Mesothelial cell of epicardium (in vitro differentiated cells): ENCODE measurements at regions not wholly inside any gene's neighbourhood (a gene's known extent, or its start where the extent isn't known, plus 50 kb on each side); places are given as distances from the start of the nearest gene placed in this dataset.

Experiments used
- DNase-seq, 2 experiments: peaks; one replicate each; pipeline ENCODE4 v3.0.0; 2021; ENCODE audit warnings: low spot score in 2 of 2; ENCODE audit not compliant: unreplicated experiment in 2 of 2
- H3K27ac Mint-ChIP-seq: 2 replicates; pipeline ENCODE4 v1.8.0; 2021; ENCODE audit warnings: mixed read lengths
- H3K27me3 Mint-ChIP-seq: 2 replicates; pipeline ENCODE4 v1.8.0; 2021; ENCODE audit warnings: low read depth, mixed read lengths
- H3K36me3 Mint-ChIP-seq: 2 replicates; pipeline ENCODE4 v1.8.0; 2021; ENCODE audit warnings: mixed read lengths
- H3K4me1 Mint-ChIP-seq: 2 replicates; pipeline ENCODE4 v1.8.0; 2021; ENCODE audit warnings: mixed read lengths
- H3K4me3 Mint-ChIP-seq: 2 replicates; pipeline ENCODE4 v1.8.0; 2021; ENCODE audit warnings: mild to moderate bottlenecking, moderate library complexity, mixed read lengths
- H3K9me3 Mint-ChIP-seq: 2 replicates; pipeline ENCODE4 v1.8.0; 2021; ENCODE audit warnings: mixed read lengths
- TF ChIP-seq, protein P1 (sequence below): fragments of 200-600 bp; sonication (generic); IDR thresholded peaks from one replicate; pipeline ENCODE4 v1.5.0; 2021; ENCODE audit warnings: antibody characterized with exemption; ENCODE audit not compliant: unreplicated experiment

GRCh38 chr2:217181512-217181911, 321.6 kb upstream of the TNP1 start:
- H3K4me3 Mint-ChIP-seq = no peak overlapping the region
- no peaks in the 10 kb centered on the region for H3K4me1 Mint-ChIP-seq
- peaks cover 3% of the 10 kb centered on the region for H3K36me3 Mint-ChIP-seq
- TF ChIP-seq, protein P1, sequence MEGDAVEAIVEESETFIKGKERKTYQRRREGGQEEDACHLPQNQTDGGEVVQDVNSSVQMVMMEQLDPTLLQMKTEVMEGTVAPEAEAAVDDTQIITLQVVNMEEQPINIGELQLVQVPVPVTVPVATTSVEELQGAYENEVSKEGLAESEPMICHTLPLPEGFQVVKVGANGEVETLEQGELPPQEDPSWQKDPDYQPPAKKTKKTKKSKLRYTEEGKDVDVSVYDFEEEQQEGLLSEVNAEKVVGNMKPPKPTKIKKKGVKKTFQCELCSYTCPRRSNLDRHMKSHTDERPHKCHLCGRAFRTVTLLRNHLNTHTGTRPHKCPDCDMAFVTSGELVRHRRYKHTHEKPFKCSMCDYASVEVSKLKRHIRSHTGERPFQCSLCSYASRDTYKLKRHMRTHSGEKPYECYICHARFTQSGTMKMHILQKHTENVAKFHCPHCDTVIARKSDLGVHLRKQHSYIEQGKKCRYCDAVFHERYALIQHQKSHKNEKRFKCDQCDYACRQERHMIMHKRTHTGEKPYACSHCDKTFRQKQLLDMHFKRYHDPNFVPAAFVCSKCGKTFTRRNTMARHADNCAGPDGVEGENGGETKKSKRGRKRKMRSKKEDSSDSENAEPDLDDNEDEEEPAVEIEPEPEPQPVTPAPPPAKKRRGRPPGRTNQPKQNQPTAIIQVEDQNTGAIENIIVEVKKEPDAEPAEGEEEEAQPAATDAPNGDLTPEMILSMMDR = no peak
- H3K9me3 Mint-ChIP-seq = peaks cover 27% of the 10 kb centered on the region
- H3K27ac Mint-ChIP-seq = no peak overlapping the region
- no peak for DNase-seq
- H3K27me3 Mint-ChIP-seq = no peaks in the 10 kb centered on the region

- DNase-seq = no peak
- H3K9me3 Mint-ChIP-seq = peaks cover 43% of the 10 kb centered on the region
- no peak overlapping the region for H3K27ac Mint-ChIP-seq
- no peak overlapping the region for H3K4me3 Mint-ChIP-seq
- H3K27me3 Mint-ChIP-seq = no peaks in the 10 kb centered on the region
- peaks cover 3% of the 10 kb centered on the region for H3K36me3 Mint-ChIP-seq
- TF ChIP-seq, protein P1 = no peak
- H3K4me1 Mint-ChIP-seq = no peaks in the 10 kb centered on the region
These were observed 320.0 kb upstream of the TNP1 start for GRCh38 chr2:217179854-217180253.

DNA sequence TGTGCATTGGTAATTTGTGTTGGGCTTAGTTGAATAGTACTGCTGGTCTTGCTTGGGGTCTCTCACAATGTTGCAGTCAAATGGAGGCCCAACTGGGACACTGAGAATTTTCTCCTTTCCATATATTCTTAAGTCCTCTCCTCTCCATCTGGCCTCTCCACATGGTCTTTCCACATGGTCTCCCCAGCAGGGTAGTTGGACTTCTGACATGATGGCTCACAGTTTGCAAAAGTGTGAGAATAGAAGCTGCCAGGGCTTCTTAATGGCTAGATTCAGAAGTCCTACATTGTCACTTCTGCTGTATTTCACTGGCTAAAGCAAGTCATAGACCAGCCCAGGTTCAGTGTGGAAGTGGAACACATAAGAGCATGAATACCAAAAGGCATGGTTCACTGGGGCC, 318.5 kb upstream of the TNP1 start:
- no peaks in the 10 kb centered on the region for H3K27me3 Mint-ChIP-seq
- peaks cover 3% of the 10 kb centered on the region for H3K36me3 Mint-ChIP-seq
- TF ChIP-seq, protein P1 = no peak
- DNase-seq = no peak
- no peak overlapping the region for H3K27ac Mint-ChIP-seq
- peaks cover 43% of the 10 kb centered on the region for H3K9me3 Mint-ChIP-seq
- no peak overlapping the region for H3K4me3 Mint-ChIP-seq
- no peaks in the 10 kb centered on the region for H3K4me1 Mint-ChIP-seq

- H3K4me3 Mint-ChIP-seq = no peak overlapping the region
- no peaks in the 10 kb centered on the region for H3K27me3 Mint-ChIP-seq
- peaks cover 3% of the 10 kb centered on the region for H3K36me3 Mint-ChIP-seq
- peaks cover 43% of the 10 kb centered on the region for H3K9me3 Mint-ChIP-seq
- H3K27ac Mint-ChIP-seq = no peak overlapping the region
- TF ChIP-seq, protein P1 = no peak
- no peaks in the 10 kb centered on the region for H3K4me1 Mint-ChIP-seq
- no peak for DNase-seq
These were observed 317.9 kb upstream of the TNP1 start for GRCh38 chr2:217177720-217178119.

DNA sequence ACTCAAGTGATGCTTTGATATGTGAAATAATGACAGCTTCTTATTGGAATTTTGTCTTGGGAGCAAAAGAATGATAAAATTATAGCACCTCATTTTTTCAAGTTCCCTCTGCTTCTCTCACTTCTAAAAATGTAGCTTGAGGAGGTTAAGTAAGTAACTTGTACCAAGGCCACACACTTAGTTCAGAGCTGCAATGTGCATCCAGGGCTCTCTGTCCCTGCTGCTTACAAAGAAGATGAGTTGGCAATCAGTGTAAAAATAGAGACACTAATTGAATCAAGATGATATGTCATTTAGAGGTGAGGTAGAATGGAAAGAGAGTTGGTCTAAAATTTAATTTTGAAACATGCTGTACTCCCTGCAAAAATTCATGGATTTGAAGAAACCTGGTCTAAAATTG, 312.0 kb upstream of the TNP1 start:
- H3K4me1 Mint-ChIP-seq = peaks cover 5% of the 10 kb centered on the region
- no peaks in the 10 kb centered on the region for H3K27me3 Mint-ChIP-seq
- DNase-seq = no peak
- H3K9me3 Mint-ChIP-seq = peaks cover 35% of the 10 kb centered on the region
- TF ChIP-seq, protein P1 = no peak
- no peak overlapping the region for H3K4me3 Mint-ChIP-seq
- H3K36me3 Mint-ChIP-seq = peaks cover 4% of the 10 kb centered on the region
- H3K27ac Mint-ChIP-seq = no peak overlapping the region

DNA sequence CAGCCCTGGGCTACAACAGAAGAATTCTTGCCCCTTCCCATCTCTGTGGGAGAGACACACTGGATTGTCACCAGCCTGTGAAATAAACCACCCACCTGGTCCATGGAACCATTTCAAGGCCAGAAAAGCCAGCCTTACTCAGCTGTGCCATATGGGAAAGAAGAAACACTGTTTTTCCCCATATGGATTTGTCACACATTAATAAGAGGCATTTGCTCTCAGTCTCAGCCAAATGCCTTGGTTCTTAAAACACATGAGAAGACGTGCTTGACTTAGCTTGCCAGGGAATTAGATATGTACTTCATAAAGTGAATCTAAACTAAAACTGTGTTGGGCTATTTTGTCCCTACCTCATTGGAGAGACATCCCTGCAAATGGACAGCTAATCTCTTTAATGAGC, 308.6 kb upstream of the TNP1 start:
- TF ChIP-seq, protein P1 = no peak
- Mint-ChIP-seq H3K9me3 (peaks cover 21% of the 10 kb centered on the region), H3K36me3 (peaks cover 4% of the 10 kb centered on the region), H3K27ac (no peak overlapping the region), H3K4me3 (no peak overlapping the region), H3K4me1 (peaks cover 5% of the 10 kb centered on the region), H3K27me3 (no peaks in the 10 kb centered on the region)
- no peak for DNase-seq
